ENCODE measurements at regions not wholly inside any gene's neighbourhood (a gene's known extent, or its start where the extent isn't known, plus 50 kb on each side); places are given as distances from the start of the nearest gene placed in this dataset.

DNA sequence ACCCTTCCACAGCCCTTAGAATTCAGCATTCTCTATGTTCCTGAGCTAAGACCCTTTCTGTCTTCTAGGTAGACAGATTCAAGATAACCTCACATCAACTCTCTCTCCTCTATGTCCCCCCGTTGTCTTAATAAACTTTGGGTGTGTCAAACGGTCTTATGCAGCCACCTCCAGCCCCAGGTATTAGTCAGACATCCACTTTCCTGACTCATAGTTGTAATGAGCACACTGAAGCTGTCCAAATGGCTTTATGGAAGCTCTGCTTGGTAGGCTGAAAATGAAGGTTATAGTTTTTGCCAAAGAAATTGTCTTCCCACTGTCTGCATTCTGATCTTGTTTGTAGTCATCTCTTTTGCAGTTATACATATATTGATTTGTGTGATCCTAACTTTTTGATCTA, 482.0 kb downstream of the RMST start:
- Histone ChIP-seq H3K9me3 (ENCODE audit: control insufficient read depth, insufficient read depth, low read length) (peaks cover 7% of the 10 kb centered on the region), H3K4me1 (ENCODE audit: control insufficient read depth, insufficient read depth, low read length) (peaks cover 4% of the 10 kb centered on the region; the same call in 1 of the 2 replicates), H3K36me3 (ENCODE audit: control insufficient read depth, insufficient read depth, low read length) (no peaks in the 10 kb centered on the region), H3K27ac (ENCODE audit: low read depth, low read length) (no peak overlapping the region), H3K4me3 (ENCODE audit: low read depth, low read length) (no peak overlapping the region), H3K27me3 (ENCODE audit: control insufficient read depth, insufficient read depth, low read length) (no peaks in the 10 kb centered on the region), H3K9ac (ENCODE audit: low read depth, low read length) (no peak overlapping the region)

DNA sequence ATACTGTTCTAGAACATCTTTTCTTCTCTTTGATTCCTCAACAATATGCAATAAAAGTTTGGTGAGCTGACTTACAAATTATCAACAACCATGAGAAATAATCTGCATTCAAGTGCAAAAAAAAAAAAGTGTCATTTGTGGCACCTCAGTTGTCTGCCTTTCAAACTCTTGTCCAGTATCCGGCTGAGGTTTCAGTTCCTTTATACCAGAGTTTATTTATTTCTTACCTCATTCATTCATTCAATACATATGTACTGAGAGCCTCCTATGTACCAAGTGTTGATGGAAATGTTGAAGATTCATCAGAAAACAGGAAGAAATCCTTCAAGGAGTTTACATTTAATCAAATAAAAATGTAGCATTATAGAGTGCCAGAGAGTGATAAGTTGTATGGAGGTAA, 484.1 kb downstream of the RMST start:
- no peak overlapping the region for H3K27ac ChIP-seq (ENCODE audit: low read depth, low read length)
- H3K36me3 ChIP-seq (ENCODE audit: control insufficient read depth, insufficient read depth, low read length), result no peaks in the 10 kb centered on the region
- H3K9ac ChIP-seq (ENCODE audit: low read depth, low read length), result no peak overlapping the region
- H3K4me3 ChIP-seq (ENCODE audit: low read depth, low read length), result no peak overlapping the region
- H3K4me1 ChIP-seq (ENCODE audit: control insufficient read depth, insufficient read depth, low read length), result peaks cover 4% of the 10 kb centered on the region; the same call in 1 of the 2 replicates
- no peaks in the 10 kb centered on the region for H3K27me3 ChIP-seq (ENCODE audit: control insufficient read depth, insufficient read depth, low read length)
- peaks cover 7% of the 10 kb centered on the region for H3K9me3 ChIP-seq (ENCODE audit: control insufficient read depth, insufficient read depth, low read length)

DNA sequence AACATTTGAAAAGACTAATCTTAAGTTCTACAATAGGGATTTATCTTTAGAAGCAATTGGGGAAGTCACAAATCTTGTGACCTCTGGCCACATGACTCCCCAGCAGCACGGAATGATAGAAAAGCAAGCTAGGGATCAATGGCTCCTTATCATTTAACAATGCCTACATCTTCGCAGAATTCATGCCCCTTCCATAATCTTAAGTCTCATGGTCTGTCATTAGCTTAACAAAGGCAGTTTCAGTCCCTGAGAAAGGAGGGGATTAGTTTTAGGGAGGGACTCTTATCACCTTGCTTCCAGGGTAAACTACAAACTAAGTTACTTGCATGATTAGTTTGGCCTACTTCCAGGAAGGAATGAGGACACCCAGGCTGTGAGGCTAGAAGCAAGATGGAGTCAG, 486.0 kb downstream of the RMST start:
- Histone ChIP-seq H3K9me3 (ENCODE audit: control insufficient read depth, insufficient read depth, low read length) (peaks cover 7% of the 10 kb centered on the region), H3K9ac (ENCODE audit: low read depth, low read length) (no peak overlapping the region), H3K4me3 (ENCODE audit: low read depth, low read length) (no peak overlapping the region), H3K27ac (ENCODE audit: low read depth, low read length) (no peak overlapping the region), H3K4me1 (ENCODE audit: control insufficient read depth, insufficient read depth, low read length) (peaks cover 5% of the 10 kb centered on the region; the same call in 1 of the 2 replicates), H3K27me3 (ENCODE audit: control insufficient read depth, insufficient read depth, low read length) (no peaks in the 10 kb centered on the region), H3K36me3 (ENCODE audit: control insufficient read depth, insufficient read depth, low read length) (no peaks in the 10 kb centered on the region)

DNA sequence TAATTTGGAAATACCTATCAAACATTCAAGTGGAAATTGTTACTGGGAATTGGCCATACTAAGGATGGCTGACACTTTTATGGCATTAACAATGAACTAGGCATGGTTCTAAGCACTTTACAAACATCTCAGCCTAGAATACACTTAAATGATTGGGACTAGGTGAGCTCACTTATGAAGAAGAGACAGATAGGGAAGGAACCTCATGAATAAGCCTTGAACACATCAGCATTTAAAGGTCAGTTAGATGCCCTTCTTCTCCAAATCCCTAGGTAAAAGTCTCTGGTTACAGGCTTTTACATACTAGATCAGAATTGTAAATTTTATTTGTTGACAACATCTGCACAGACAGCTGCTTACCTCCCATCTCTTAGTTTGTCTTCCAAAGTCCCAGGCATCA, 488.6 kb downstream of the RMST start:
- no peaks in the 10 kb centered on the region for H3K36me3 ChIP-seq (ENCODE audit: control insufficient read depth, insufficient read depth, low read length)
- H3K27ac ChIP-seq (ENCODE audit: low read depth, low read length), result no peak overlapping the region
- H3K27me3 ChIP-seq (ENCODE audit: control insufficient read depth, insufficient read depth, low read length), result no peaks in the 10 kb centered on the region
- peaks cover 7% of the 10 kb centered on the region for H3K9me3 ChIP-seq (ENCODE audit: control insufficient read depth, insufficient read depth, low read length)
- H3K4me3 ChIP-seq (ENCODE audit: low read depth, low read length), result no peak overlapping the region
- no peak overlapping the region for H3K9ac ChIP-seq (ENCODE audit: low read depth, low read length)
- peaks cover 5% of the 10 kb centered on the region; the same call in 1 of the 2 replicates for H3K4me1 ChIP-seq (ENCODE audit: control insufficient read depth, insufficient read depth, low read length)

DNA sequence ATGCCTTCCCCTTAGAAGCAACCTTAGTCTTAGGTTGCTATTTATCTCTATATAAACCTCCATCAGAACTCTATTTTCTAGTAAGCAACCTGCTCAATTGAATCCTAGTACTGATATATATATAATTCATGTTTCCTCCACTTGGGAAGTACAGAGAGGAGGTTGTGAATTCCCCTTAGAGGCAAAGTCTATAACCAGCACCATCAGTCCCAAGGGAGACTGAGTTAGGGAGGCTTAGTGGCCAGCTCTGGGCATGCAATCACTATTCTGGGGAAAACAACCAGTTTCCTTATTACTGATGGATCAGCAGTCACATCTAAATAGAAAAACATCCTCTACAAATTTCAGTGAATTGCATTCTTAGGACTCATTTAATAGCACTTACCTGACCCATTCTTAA, 489.1 kb downstream of the RMST start:
- Histone ChIP-seq H3K4me1 (ENCODE audit: control insufficient read depth, insufficient read depth, low read length) (peaks cover 5% of the 10 kb centered on the region; the same call in 1 of the 2 replicates), H3K9me3 (ENCODE audit: control insufficient read depth, insufficient read depth, low read length) (peaks cover 7% of the 10 kb centered on the region), H3K9ac (ENCODE audit: low read depth, low read length) (no peak overlapping the region), H3K36me3 (ENCODE audit: control insufficient read depth, insufficient read depth, low read length) (no peaks in the 10 kb centered on the region), H3K4me3 (ENCODE audit: low read depth, low read length) (no peak overlapping the region), H3K27me3 (ENCODE audit: control insufficient read depth, insufficient read depth, low read length) (no peaks in the 10 kb centered on the region), H3K27ac (ENCODE audit: low read depth, low read length) (no peak overlapping the region)

DNA sequence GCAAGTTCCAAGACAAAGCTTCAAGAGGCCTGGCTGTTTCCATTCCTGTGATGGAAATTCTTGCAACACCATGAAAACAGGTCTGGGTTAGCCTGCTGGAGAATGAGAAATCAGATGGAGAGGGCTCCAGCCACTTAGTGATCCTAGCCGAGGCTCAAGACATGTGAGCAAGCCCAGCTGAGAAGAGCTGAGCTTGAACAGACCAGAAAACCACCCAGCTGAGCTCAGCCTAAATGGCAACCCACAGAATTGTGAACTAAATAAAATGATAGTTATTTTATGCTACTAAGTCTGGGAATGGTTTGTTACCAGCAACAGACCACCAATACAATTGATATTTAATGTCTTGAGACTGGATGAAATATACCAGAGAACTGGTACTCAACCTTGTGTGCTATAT, 494.5 kb downstream of the RMST start:
- no peak overlapping the region for H3K27ac ChIP-seq (ENCODE audit: low read depth, low read length)
- H3K4me1 ChIP-seq (ENCODE audit: control insufficient read depth, insufficient read depth, low read length), result no peaks in the 10 kb centered on the region
- no peaks in the 10 kb centered on the region for H3K27me3 ChIP-seq (ENCODE audit: control insufficient read depth, insufficient read depth, low read length)
- no peaks in the 10 kb centered on the region for H3K36me3 ChIP-seq (ENCODE audit: control insufficient read depth, insufficient read depth, low read length)
- no peak overlapping the region for H3K4me3 ChIP-seq (ENCODE audit: low read depth, low read length)
- peaks cover 8% of the 10 kb centered on the region; the same call in 1 of the 2 replicates for H3K9me3 ChIP-seq (ENCODE audit: control insufficient read depth, insufficient read depth, low read length)
- no peak overlapping the region for H3K9ac ChIP-seq (ENCODE audit: low read depth, low read length)

DNA sequence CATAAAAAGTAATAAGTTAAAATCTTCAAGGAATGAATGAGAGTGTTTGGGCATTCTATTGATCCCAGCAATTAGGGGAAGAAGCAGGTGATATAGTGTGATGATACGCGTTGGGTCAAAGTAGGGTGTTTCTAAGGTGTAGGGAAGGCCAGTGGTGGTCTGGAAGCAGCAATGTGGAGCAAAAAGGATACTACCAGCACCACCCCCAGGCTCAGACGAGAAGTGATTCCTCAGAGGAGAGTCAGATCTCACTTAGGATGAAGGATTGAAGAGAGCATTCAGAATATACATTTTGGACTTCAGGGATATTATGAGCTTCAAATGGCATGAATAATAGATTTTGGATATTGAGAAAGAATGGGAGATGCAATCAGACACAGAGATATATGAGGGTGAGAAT, 497.6 kb downstream of the RMST start:
- Histone ChIP-seq H3K27me3 (ENCODE audit: control insufficient read depth, insufficient read depth, low read length) (no peaks in the 10 kb centered on the region), H3K9ac (ENCODE audit: low read depth, low read length) (no peak overlapping the region), H3K9me3 (ENCODE audit: control insufficient read depth, insufficient read depth, low read length) (peaks cover 8% of the 10 kb centered on the region; the same call in 1 of the 2 replicates)

DNA sequence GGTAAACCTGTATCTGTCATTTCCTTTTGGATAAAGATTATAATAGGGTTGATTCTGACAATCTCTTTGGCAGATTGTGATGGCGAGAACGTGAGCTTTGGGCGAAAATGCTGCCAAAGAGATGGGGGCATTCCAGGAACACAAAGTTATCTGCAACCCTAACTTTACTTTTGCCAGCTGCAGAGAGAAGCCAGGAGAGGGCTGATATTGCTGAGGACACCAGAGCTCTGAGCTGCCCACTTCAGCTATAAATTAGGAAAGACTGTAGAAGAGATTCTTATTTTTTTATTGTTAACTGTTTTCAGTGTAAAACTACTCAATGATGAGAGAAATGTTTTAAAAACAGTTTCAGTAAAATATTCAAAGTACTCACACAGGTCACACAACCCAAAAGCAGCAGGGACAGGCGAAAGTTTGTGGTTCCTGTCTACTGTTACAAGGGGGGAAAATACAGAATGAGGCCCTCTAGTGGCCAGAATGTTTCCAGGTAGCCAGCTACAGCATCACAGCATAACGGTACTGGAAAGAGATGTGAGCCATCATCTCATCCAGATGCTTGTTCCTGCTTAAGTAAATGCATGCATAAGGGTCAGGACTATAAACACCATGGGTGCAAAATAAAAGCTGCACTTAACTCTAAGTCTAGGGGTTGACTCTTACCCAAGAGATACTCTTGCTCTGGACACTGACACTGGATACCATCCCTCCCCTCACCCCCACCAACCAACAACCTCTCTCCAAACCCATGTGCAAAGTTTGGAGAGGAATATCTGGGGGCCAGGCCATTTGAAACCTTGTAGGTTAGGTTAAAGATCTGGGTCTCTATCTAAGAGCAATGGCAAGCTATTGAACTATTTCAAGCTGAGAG, 498.4 kb downstream of the RMST start:
- Histone ChIP-seq H3K27me3 (ENCODE audit: control insufficient read depth, insufficient read depth, low read length) (no peaks in the 10 kb centered on the region), H3K9ac (ENCODE audit: low read depth, low read length) (no peak overlapping the region), H3K9me3 (ENCODE audit: control insufficient read depth, insufficient read depth, low read length) (peaks cover 8% of the 10 kb centered on the region; the same call in 1 of the 2 replicates), H3K4me1 (ENCODE audit: control insufficient read depth, insufficient read depth, low read length) (no peaks in the 10 kb centered on the region), H3K27ac (ENCODE audit: low read depth, low read length) (no peak overlapping the region), H3K36me3 (ENCODE audit: control insufficient read depth, insufficient read depth, low read length) (no peaks in the 10 kb centered on the region), H3K4me3 (ENCODE audit: low read depth, low read length) (no peak overlapping the region)

More for the DNA sequence above, 497.6 kb downstream of the RMST start:
- no peaks in the 10 kb centered on the region for H3K4me1 ChIP-seq (ENCODE audit: control insufficient read depth, insufficient read depth, low read length)
- no peak overlapping the region for H3K27ac ChIP-seq (ENCODE audit: low read depth, low read length)
- no peaks in the 10 kb centered on the region for H3K36me3 ChIP-seq (ENCODE audit: control insufficient read depth, insufficient read depth, low read length)
- no peak overlapping the region for H3K4me3 ChIP-seq (ENCODE audit: low read depth, low read length)

DNA sequence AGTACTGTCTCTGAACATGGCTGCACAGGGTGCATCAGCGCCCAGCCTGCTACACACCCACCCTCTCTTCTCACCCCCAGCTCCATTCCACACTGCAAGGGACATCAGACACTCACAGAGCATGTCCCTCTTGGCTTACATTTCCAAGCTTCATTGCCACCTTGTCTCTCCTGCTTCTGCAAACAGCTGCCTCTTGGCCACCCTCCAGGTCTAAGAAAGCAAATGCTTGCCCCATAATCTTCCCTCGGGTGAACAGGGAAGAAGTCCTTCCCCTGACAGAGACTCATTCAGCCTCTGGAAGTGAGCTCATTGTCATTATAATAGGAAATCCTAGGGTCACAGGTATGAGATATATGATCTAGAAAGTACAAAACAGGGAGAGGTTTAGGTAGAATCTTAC, 505.2 kb downstream of the RMST start:
- H3K9me3 ChIP-seq (ENCODE audit: control insufficient read depth, insufficient read depth, low read length), result no peaks in the 10 kb centered on the region
- H3K4me1 ChIP-seq (ENCODE audit: control insufficient read depth, insufficient read depth, low read length), result no peaks in the 10 kb centered on the region
- H3K36me3 ChIP-seq (ENCODE audit: control insufficient read depth, insufficient read depth, low read length), result no peaks in the 10 kb centered on the region
- no peaks in the 10 kb centered on the region for H3K27me3 ChIP-seq (ENCODE audit: control insufficient read depth, insufficient read depth, low read length)
- no peak overlapping the region for H3K4me3 ChIP-seq (ENCODE audit: low read depth, low read length)
- no peak overlapping the region for H3K9ac ChIP-seq (ENCODE audit: low read depth, low read length)
- no peak overlapping the region for H3K27ac ChIP-seq (ENCODE audit: low read depth, low read length)

DNA sequence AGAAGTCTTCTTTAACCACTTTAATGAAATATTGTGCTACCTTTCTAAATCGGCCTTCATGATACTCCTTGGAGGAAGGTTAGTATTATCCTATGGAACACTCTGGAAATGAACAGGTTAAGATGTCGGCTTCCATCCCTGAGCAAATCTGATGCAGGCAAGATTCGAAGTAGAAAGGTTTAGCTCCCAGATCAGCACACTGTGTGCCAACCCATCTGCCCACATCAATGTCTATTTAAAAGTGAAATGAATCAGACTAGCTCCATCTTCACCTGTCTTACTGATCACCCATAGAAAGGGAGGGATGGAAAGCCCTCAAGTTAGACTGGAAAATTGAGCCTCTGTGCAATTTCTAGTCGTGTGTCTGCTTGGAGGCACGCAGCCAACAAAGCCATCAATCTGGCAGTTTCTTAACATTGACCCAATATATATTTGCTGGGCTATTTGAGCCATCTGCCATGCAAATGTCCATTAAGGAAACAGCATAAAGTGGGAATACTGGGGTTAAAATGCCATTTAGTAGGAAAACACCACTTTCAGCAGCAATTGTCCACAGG, 506.1 kb downstream of the RMST start:
- H3K36me3 ChIP-seq (ENCODE audit: control insufficient read depth, insufficient read depth, low read length), result no peaks in the 10 kb centered on the region
- H3K27ac ChIP-seq (ENCODE audit: low read depth, low read length), result no peak overlapping the region
- no peaks in the 10 kb centered on the region for H3K9me3 ChIP-seq (ENCODE audit: control insufficient read depth, insufficient read depth, low read length)
- no peak overlapping the region for H3K4me3 ChIP-seq (ENCODE audit: low read depth, low read length)
- H3K4me1 ChIP-seq (ENCODE audit: control insufficient read depth, insufficient read depth, low read length), result no peaks in the 10 kb centered on the region
- H3K27me3 ChIP-seq (ENCODE audit: control insufficient read depth, insufficient read depth, low read length), result no peaks in the 10 kb centered on the region
- H3K9ac ChIP-seq (ENCODE audit: low read depth, low read length), result no peak overlapping the region

DNA sequence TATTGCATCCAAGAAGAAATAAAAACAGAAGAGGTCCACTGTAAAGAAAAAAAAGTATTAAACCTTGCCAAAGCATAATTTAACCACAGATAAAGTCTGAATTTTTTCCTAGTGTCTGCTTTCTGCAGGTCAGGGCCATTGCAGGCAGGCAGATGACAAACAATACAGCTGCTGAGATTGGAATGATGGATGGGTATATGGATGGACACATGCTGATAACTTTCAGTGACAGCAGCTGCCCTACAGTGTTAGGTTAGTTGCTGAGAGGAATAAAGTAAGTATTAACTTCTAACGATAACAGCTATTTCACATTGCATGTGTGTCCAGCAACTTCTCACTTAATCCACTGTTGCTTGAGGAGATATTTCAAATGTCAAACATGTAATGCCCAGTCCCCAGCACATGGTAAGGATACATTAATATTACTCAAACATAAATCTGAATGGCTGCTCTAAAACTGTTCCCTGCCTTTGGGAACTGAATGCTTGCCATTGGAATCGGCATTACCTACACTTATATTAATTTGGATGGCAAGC, 515.3 kb downstream of the RMST start:
- H3K9me3 ChIP-seq (ENCODE audit: control insufficient read depth, insufficient read depth, low read length), result no peaks in the 10 kb centered on the region
- no peak overlapping the region for H3K4me3 ChIP-seq (ENCODE audit: low read depth, low read length)
- no peak overlapping the region for H3K9ac ChIP-seq (ENCODE audit: low read depth, low read length)
- no peaks in the 10 kb centered on the region for H3K4me1 ChIP-seq (ENCODE audit: control insufficient read depth, insufficient read depth, low read length)
- no peak overlapping the region for H3K27ac ChIP-seq (ENCODE audit: low read depth, low read length)
- H3K36me3 ChIP-seq (ENCODE audit: control insufficient read depth, insufficient read depth, low read length), result no peaks in the 10 kb centered on the region
- H3K27me3 ChIP-seq (ENCODE audit: control insufficient read depth, insufficient read depth, low read length), result no peaks in the 10 kb centered on the region

Data from HUES48 (cell line).